IPS-18a (cell line): ENCODE measurements at regions not wholly inside any gene's neighbourhood (a gene's known extent, or its start where the extent isn't known, plus 50 kb on each side); places are given as distances from the start of the nearest gene placed in this dataset.

ENCODE experiments used
- H3K27ac ChIP-seq: one replicate; pipeline ENCODE4 v1.5.1; 2013; ENCODE audit warnings: low read length
- H3K27me3 ChIP-seq: one replicate; pipeline ENCODE4 v1.6.1; 2013; ENCODE audit warnings: mild to moderate bottlenecking, low read length; ENCODE audit not compliant: control insufficient read depth, insufficient read depth
- H3K36me3 ChIP-seq: one replicate; pipeline ENCODE4 v1.6.1; 2013; ENCODE audit warnings: low read depth, low read length; ENCODE audit not compliant: control insufficient read depth
- H3K4me1 ChIP-seq: one replicate; pipeline ENCODE4 v1.6.1; 2013; ENCODE audit warnings: low read depth, low read length; ENCODE audit not compliant: control insufficient read depth
- H3K4me3 ChIP-seq: one replicate; pipeline ENCODE4 v1.5.1; 2013; ENCODE audit warnings: low read length
- H3K9ac ChIP-seq: one replicate; pipeline ENCODE4 v1.6.1; 2013; ENCODE audit warnings: mild to moderate bottlenecking, low read length, moderate library complexity
- H3K9me3 ChIP-seq: one replicate; pipeline ENCODE4 v1.6.1; 2013; ENCODE audit warnings: low read depth, low read length; ENCODE audit not compliant: control insufficient read depth

GRCh38 chr12:89919241-89919906 lies 210.7 kb upstream of the ATP2B1 start:
- Histone ChIP-seq H3K9me3 (no peaks in the 10 kb centered on the region), H3K9ac (no peak overlapping the region), H3K4me3 (no peak overlapping the region), H3K4me1 (peaks cover 14% of the 10 kb centered on the region), H3K27ac (no peak overlapping the region), H3K27me3 (no peaks in the 10 kb centered on the region), H3K36me3 (no peaks in the 10 kb centered on the region)

- peaks cover 14% of the 10 kb centered on the region for H3K4me1 ChIP-seq
- H3K9ac ChIP-seq, result no peak overlapping the region
- no peak overlapping the region for H3K4me3 ChIP-seq
- H3K9me3 ChIP-seq, result no peaks in the 10 kb centered on the region
- H3K27me3 ChIP-seq, result no peaks in the 10 kb centered on the region
- H3K36me3 ChIP-seq, result no peaks in the 10 kb centered on the region
- H3K27ac ChIP-seq, result no peak overlapping the region
Observed at GRCh38 chr12:89918172-89918846, 209.7 kb upstream of the ATP2B1 start.

- Histone ChIP-seq H3K9ac (no peak overlapping the region), H3K9me3 (no peaks in the 10 kb centered on the region), H3K36me3 (no peaks in the 10 kb centered on the region), H3K4me3 (no peak overlapping the region), H3K27me3 (no peaks in the 10 kb centered on the region), H3K4me1 (no peaks in the 10 kb centered on the region), H3K27ac (no peak overlapping the region)
Observed at GRCh38 chr12:89909753-89910152, 201.1 kb upstream of the ATP2B1 start.

GRCh38 chr12:89907659-89908058 lies 199.0 kb upstream of the ATP2B1 start:
- Histone ChIP-seq H3K9me3 (no peaks in the 10 kb centered on the region), H3K4me1 (no peaks in the 10 kb centered on the region), H3K9ac (no peak overlapping the region), H3K27me3 (no peaks in the 10 kb centered on the region), H3K36me3 (no peaks in the 10 kb centered on the region), H3K27ac (no peak overlapping the region), H3K4me3 (no peak overlapping the region)

GRCh38 chr12:89906824-89907223 lies 198.2 kb upstream of the ATP2B1 start:
- Histone ChIP-seq H3K36me3 (no peaks in the 10 kb centered on the region), H3K9ac (no peak overlapping the region), H3K4me1 (no peaks in the 10 kb centered on the region), H3K27ac (no peak overlapping the region), H3K9me3 (no peaks in the 10 kb centered on the region), H3K27me3 (no peaks in the 10 kb centered on the region), H3K4me3 (no peak overlapping the region)

GRCh38 chr12:89906178-89906577 lies 197.5 kb upstream of the ATP2B1 start:
- Histone ChIP-seq H3K9me3 (no peaks in the 10 kb centered on the region), H3K27ac (no peak overlapping the region), H3K27me3 (no peaks in the 10 kb centered on the region)

GRCh38 chr12:89901906-89902642 lies 193.4 kb upstream of the ATP2B1 start:
- H3K27me3 ChIP-seq, result no peaks in the 10 kb centered on the region
- H3K27ac ChIP-seq, result no peak overlapping the region
- H3K9ac ChIP-seq, result no peak overlapping the region
- H3K4me3 ChIP-seq, result no peak overlapping the region
- no peaks in the 10 kb centered on the region for H3K9me3 ChIP-seq
- H3K4me1 ChIP-seq, result peaks cover 10% of the 10 kb centered on the region
- H3K36me3 ChIP-seq, result no peaks in the 10 kb centered on the region

More at GRCh38 chr12:89906178-89906577, 197.5 kb upstream of the ATP2B1 start:
- no peaks in the 10 kb centered on the region for H3K36me3 ChIP-seq
- no peak overlapping the region for H3K4me3 ChIP-seq
- H3K4me1 ChIP-seq, result no peaks in the 10 kb centered on the region
- no peak overlapping the region for H3K9ac ChIP-seq

GRCh38 chr12:89901319-89901718 lies 192.7 kb upstream of the ATP2B1 start:
- Histone ChIP-seq H3K9ac (no peak overlapping the region), H3K4me1 (peaks cover 10% of the 10 kb centered on the region), H3K27me3 (no peaks in the 10 kb centered on the region), H3K27ac (no peak overlapping the region), H3K9me3 (no peaks in the 10 kb centered on the region), H3K4me3 (no peak overlapping the region), H3K36me3 (no peaks in the 10 kb centered on the region)

GRCh38 chr12:89899651-89900050 lies 191.0 kb upstream of the ATP2B1 start:
- Histone ChIP-seq H3K36me3 (no peaks in the 10 kb centered on the region), H3K27me3 (no peaks in the 10 kb centered on the region), H3K27ac (no peak overlapping the region), H3K4me3 (no peak overlapping the region), H3K9me3 (no peaks in the 10 kb centered on the region), H3K4me1 (peaks cover 10% of the 10 kb centered on the region), H3K9ac (no peak overlapping the region)

- no peaks in the 10 kb centered on the region for H3K27me3 ChIP-seq
- peaks cover 10% of the 10 kb centered on the region for H3K4me1 ChIP-seq
- H3K4me3 ChIP-seq, result no peak overlapping the region
- H3K9me3 ChIP-seq, result no peaks in the 10 kb centered on the region
- H3K27ac ChIP-seq, result no peak overlapping the region
- no peaks in the 10 kb centered on the region for H3K36me3 ChIP-seq
- H3K9ac ChIP-seq, result no peak overlapping the region
Observed at GRCh38 chr12:89895591-89895990, 187.0 kb upstream of the ATP2B1 start.

- Histone ChIP-seq H3K27ac (no peak overlapping the region), H3K4me1 (peaks cover 9% of the 10 kb centered on the region), H3K9ac (no peak overlapping the region), H3K27me3 (no peaks in the 10 kb centered on the region), H3K9me3 (no peaks in the 10 kb centered on the region), H3K4me3 (no peak overlapping the region), H3K36me3 (no peaks in the 10 kb centered on the region)
Observed at GRCh38 chr12:89895101-89895500, 186.5 kb upstream of the ATP2B1 start.
